ENCODE measurements at regions not wholly inside any gene's neighbourhood (a gene's known extent, or its start where the extent isn't known, plus 50 kb on each side); places are given as distances from the start of the nearest gene placed in this dataset.

- DNase-seq (ENCODE audit: extremely low read depth, low read depth, low spot score), result no peak
These were observed 108.4 kb downstream of the TMCO5A start for GRCh38 chr15:38042707-38043445.

GRCh38 chr15:38046257-38047051 is 112.0 kb downstream of the TMCO5A start:
- DNase-seq (ENCODE audit: extremely low read depth, low read depth, low spot score), result no peak

DNA sequence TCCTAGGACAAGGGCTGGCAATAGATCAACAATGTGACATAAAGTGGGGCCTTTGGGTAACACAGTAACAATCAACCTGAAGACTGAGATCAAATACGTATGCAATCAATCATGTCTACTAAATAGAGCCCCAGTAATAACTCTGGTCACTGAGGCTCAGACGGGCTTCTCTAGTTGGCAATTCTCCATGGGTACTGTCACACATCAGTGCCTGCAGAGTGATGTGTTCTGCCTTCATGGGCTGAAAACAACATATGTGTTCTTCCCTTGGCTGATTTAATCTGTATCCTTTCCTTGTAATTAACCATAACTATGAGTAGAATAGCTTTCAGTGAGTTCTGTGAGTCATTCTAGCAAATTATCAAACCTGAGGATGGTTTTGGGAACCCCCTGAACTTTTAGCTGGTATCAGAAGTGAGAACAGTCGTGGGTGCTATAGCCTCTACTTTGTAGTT is 113.6 kb downstream of the TMCO5A start:
- DNase-seq (ENCODE audit: extremely low read depth, low read depth, low spot score), result no peak

GRCh38 chr15:38049891-38050290 is 115.5 kb downstream of the TMCO5A start:
- DNase-seq (ENCODE audit: extremely low read depth, low read depth, low spot score), result no peak

DNA sequence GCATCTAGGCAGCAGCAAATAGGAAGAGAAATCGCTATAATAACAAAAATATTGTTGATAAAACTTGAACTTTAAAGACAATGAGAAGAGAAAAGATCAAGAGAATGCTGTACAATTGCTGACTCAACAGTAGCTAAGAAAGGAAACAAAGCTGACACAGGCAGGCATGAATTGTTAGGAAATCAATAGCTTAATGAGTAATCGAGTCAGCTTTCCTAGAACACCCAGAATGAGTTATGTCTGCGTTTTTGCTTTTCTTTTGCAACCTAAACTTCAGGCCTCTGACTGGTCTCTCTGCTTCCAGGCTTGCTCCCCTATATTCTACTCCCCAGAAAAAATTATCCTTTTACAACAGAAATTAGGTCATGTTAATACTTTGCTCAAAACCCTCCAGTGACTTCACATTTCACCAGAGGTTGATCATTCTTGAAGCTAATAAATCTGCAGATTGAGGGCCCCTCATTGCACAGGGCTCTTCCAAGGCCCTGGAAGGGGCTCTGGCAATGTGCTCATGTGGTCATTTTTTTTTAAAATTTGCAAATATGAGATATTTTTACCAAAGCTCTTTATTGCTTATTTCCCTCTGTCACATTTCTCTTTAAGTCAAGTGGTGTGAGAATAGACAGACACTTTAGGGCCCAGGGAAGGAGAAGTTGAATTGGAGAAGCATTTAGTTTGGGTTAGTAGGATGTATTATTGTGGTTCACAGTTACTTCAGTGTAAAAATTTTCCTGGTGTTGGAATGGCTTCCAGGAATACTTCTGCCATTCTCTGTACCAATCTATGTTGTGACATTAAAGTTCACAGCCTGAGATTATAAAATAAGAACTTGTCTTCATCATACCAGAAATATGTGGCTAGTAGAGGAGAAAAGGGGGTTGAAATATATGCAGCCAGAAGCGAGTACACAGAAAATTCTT is 116.3 kb downstream of the TMCO5A start:
- DNase-seq (ENCODE audit: extremely low read depth, low read depth, low spot score), result no peak

- no peak for DNase-seq (ENCODE audit: extremely low read depth, low read depth, low spot score)
These were observed 118.8 kb downstream of the TMCO5A start for GRCh38 chr15:38053205-38053604.

DNA sequence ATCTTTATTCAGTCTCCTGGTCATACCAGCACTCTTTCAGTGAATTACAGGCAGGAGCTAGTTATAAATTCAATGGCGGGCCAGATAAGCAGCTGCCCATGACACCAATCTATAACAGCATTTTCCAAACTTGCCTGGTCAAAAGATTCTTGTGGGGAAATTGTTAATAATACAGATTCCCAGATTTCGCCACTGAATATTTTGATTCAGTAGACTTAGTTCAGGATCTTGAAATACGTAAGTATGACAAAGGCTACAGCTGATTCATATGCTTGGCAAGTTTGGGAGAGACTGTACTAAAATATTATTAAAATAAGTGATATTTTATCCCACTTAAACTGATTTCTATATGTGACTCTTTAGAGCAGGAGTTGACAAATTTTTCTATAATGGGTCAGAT is 119.3 kb downstream of the TMCO5A start:
- DNase-seq (ENCODE audit: extremely low read depth, low read depth, low spot score), result no peak

DNA sequence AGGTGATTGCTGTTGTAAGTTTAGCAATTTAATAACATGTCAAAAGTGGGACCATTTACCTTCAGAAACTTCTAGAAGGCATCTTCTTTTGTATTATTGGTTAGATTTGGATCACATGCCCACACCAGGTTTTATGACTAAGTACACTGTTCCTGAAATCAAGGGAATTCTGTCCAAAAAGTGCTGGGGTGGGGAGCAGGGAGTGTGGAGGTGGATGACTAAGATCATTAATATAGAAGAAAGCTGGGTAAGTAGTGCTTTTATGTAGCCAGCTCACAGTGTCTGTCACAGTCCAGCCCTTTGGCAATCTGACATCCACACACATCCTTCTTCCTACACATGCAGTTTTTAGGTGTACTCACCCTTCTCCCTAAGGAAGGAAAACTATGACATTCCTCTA is 120.0 kb downstream of the TMCO5A start:
- no peak for DNase-seq (ENCODE audit: extremely low read depth, low read depth, low spot score)

DNA sequence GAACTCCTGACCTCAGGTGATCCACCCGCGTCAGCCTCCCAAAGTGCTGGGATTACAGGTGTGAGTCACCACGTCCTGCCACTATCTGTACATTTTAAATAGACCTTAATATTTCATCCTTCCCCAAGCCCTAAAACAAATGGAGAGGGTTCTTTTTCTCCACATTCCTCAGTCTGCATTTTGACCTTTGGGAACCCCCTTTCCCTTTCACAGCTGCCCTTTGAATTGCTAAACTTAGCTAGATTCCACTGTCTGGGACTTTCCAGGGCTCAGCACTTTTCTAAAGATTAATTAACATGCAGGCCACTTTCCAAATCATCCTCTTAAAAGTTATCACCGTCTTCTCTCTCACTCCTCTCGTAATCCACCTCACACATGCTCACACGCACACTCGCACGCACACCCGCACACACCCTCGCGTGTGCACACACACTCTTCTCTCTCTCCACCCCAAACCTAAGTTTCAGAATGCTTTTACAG is 124.2 kb downstream of the TMCO5A start:
- no peak for DNase-seq (ENCODE audit: extremely low read depth, low read depth, low spot score)

DNA sequence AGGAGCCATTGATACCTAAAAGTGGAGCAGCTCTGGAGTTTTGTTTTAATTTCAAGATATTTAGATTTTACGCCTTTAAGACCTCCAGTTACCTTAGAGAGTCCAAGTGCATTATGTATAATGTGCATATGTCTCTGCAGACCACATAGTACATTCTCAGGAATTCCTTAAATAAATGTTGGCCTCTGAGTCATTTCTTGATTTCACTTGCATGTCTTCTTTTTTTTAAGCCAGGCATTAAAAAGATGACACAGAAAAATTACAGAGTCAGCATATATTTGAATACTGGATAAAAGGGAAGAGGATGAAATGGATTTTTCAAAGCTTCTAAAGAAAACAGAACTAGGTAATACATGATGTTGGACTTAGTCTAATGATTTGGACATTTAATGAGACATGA is 125.2 kb downstream of the TMCO5A start:
- DNase-seq (ENCODE audit: extremely low read depth, low read depth, low spot score), result no peak

DNA sequence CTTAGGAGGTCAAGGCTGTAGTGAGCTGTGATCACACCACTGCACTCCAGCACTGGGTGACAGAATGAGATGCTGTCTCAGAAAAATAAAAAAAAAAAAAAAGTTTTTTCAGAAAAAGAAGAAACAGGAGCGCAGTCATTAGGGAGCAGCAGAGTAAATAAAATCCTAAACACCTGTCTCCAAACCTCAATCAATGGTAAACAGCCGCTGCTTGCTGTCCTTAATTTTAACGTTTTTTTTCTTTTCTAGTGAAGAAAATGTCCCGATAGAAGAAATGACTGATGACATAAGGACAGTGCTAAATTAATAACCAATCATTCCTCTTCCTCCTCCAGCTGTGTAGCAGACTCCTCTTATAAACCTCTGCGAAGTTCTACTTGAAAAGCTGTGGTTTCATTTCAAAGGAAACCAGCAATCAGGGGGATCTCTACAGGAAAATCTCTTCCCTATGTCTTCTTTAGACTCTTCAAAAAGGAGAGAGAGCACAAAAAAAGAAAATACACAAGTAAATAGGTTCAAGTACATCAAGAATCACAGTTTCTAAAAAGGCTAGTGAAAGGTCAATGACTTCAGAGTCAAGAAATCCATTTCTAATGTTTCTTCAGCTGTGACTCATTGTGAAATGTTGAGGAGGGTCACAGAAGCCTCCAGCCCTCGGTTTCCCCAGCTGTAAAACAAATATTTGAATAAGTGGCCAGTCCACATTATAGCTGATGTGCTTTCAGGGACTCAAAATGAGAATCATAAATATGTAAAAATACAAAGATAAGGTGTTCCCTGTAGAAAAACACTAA is 127.6 kb downstream of the TMCO5A start:
- DNase-seq (ENCODE audit: extremely low read depth, low read depth, low spot score), result no peak

DNA sequence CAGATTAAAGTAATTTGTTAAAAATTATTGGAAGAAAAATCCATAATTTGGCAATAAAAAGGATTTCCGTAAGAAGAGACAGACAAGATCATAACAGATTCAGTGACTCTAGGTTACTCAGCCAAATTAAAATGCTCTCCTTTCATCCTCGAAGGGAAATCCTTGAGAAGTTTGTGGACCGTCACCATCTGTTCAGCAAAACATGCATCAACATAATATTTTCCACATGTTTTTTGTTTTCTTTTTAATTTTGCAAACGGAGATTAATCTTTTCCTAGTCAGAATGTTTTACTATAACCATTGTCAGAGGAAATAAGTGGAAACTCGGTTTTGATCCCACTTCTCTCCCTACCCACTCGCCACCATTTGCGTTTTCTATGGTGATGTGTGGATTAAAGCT is 128.3 kb downstream of the TMCO5A start:
- DNase-seq (ENCODE audit: extremely low read depth, low read depth, low spot score), result no peak

DNA sequence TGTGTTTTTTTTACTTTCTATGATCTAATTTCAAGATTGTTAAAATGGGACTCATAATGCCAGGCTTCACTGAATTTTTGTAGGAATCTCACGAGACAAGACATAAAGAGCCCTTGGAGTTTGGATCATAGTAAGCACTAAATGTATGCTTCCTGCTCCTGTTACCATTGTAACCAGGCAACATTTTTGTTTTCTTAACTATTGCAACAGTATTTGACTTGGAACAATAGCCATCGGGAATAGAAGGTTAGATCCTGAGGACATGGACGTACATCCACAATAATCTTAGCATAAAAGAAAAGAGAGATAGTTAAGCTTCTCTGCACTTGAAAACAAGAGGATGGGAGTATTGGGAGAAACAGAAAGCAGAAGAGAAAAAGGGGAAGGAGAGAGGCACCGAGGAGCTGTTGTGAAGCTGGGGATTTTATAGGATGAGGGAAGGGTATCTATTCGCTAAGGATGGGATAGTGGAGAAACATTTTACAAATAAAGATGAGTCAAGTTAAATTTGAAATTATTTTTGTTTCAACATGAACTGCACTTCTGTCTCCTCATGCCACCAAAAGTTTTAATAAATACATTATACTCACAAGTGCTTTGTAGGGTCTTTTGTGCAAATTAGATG is 131.4 kb downstream of the TMCO5A start:
- no peak for DNase-seq (ENCODE audit: extremely low read depth, low read depth, low spot score)

GRCh38 chr15:38066612-38067011 is 132.2 kb downstream of the TMCO5A start:
- no peak for DNase-seq (ENCODE audit: extremely low read depth, low read depth, low spot score)

- no peak for DNase-seq (ENCODE audit: extremely low read depth, low read depth, low spot score)
These were observed 134.4 kb downstream of the TMCO5A start for GRCh38 chr15:38068626-38069391.

GRCh38 chr15:38069511-38070011 is 135.1 kb downstream of the TMCO5A start:
- DNase-seq (ENCODE audit: extremely low read depth, low read depth, low spot score), result no peak

- DNase-seq (ENCODE audit: extremely low read depth, low read depth, low spot score), result no peak
These were observed 136.3 kb downstream of the TMCO5A start for GRCh38 chr15:38070778-38071177.

GRCh38 chr15:38071211-38071972 is 137.0 kb downstream of the TMCO5A start:
- no peak for DNase-seq (ENCODE audit: extremely low read depth, low read depth, low spot score)
